Activated gamma-delta T cell treated with anti-CD3 and anti-CD28 coated beads, Interleukin-2, amount 50 U/mL, for 16 hours (primary cell): ENCODE measurements at regions not wholly inside any gene's neighbourhood (a gene's known extent, or its start where the extent isn't known, plus 50 kb on each side); places are given as distances from the start of the nearest gene placed in this dataset.
"Not testable (repeated sequence)": the region's sequence is repeated elsewhere in the genome, so short reads cannot be mapped to it uniquely, and the experiment has no call there.

ENCODE experiments used
- DNase-seq: peaks from one replicate; pipeline ENCODE4 v3.0.0-alpha.2; 2020; ENCODE audit warnings: low read depth

GRCh38 chr11:45385423-45385822 is 99.3 kb upstream of the SYT13 start:
- DNase-seq = no peak

DNA sequence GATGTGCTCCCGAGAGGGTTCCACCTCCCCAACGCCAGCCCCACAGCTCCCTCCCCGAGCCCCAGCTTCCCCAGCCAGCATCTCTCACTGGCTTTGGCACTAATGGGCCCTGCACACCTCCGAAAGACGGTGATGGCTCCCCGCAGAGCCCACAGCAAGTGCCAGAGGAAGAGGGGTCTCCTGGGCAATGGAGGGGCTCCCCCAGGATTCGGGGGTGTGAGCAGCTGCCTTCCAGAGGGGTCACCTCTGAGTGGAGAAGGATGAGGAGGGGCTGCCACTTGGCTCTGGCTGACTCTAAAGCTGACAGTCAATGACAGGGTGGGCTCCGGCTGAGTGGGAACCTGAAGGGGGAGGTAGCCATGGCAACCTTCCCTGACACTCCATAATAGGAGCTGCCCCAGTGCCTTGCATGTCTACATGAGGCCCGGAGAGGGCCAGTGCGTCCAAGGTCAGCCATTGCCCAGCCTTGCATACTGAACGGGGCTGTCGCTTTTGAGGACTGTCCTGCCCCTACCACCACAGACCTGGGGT is 98.6 kb upstream of the SYT13 start:
- DNase-seq = no peak

DNA sequence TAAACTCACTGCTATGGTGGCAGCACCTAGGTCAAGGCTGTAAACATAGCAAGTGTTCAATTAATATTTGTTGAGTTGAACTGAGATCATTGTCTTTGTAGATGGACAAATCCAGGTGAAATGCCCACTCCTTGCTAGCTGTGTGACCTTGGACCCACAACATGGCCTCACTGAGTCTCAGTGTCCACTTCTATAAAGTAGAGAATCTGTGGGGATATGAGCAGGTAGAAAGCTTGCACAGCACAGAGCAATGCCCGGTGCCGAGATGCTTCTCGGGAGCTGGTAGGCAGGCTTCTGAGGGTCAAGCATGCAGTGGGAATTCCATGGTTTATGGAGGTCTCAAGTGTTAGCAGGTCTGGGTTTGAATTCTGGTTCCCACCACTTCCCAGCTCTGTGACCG is 97.9 kb upstream of the SYT13 start:
- no peak for DNase-seq

DNA sequence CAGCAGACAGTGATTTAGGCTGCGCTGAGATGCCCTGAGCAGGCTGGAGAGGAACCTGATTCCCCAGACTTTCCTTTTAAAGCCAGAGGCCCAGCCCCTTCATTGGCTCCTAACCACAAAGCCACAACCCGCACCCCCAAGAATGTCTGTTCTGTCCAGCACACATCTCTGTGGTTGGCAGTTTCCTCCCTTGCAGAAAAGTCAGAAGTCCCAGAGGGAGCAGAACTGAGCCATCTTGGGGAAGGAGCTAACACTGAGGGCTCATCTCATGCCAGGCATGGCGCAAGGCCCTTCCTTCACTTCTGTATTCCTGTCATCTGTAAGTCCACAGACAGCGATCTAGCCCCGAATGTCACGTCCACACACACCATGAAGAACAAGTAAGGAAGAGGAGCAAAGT is 97.1 kb upstream of the SYT13 start:
- no peak for DNase-seq

- DNase-seq = no peak
These were observed 96.2 kb upstream of the SYT13 start for GRCh38 chr11:45382133-45382878.

GRCh38 chr11:45379162-45379863 is 93.2 kb upstream of the SYT13 start:
- DNase-seq = no peak

- DNase-seq = no peak
These were observed 92.4 kb upstream of the SYT13 start for GRCh38 chr11:45378516-45378915.

GRCh38 chr11:45374653-45375059 is 88.5 kb upstream of the SYT13 start:
- DNase-seq = no peak

DNA sequence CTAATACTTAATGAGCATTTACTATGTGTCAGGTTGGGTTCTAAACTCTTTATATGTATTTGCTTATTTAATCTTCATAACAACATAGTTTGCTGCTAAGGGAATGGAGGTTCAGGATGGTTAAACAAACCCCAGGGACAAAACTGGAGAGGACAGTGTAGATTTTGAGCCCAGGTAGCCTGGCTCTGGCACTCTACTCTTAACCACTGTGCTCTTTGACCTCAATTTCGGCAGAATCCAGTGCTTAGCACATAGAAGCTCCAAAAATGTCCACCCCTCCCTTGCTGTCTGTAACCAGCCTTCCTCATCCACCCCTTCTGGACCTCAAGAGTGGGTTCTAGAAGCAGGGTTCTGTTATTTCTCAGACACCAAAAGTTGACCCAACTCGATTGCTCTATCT is 88.0 kb upstream of the SYT13 start:
- DNase-seq = no peak

- DNase-seq = no peak
These were observed 87.4 kb upstream of the SYT13 start for GRCh38 chr11:45373506-45374035.

DNA sequence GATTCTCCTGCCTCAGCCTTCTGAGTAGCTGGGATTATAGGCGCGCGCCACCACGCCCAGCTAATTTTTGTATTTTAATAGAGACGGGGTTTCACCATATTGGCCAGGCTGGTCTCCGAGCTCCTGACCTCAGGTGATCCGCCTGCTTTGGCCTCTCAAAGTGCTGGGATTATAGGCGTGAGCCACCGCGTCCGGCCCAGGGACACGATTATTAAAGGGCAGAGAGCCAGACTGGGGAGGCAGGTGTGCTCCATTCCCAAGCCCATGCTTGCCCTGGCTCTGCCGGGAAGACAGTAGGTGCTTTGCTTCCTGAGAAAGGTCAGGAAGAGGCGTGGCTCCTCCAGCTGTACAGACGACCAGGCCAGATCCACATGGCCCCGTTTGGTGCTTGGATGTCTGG is 86.3 kb upstream of the SYT13 start:
- DNase-seq = not testable (repeated sequence)

- DNase-seq = peak; percentile 28
These were observed 85.3 kb upstream of the SYT13 start for GRCh38 chr11:45371251-45372115.

DNA sequence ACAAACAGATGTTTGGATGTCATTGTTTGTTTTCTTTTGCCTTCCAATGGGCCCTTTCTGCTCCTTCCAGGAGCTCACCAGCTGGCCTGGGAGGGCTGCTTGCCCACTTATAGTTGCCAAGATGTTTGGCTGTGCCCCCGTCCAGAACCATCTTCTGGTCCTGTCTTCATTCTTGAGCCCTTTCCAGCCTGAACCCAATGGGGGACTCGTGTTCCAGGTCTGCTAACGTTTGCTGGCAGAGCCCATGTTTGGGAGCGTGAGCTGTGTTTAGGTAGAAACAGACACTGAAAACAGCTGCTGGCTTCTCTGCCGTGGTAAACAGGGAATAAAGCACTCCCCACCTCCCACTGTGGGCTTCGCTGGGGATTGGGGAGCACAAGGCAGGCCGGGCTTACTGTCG is 83.2 kb upstream of the SYT13 start:
- DNase-seq = no peak

GRCh38 chr11:45368697-45369096 is 82.6 kb upstream of the SYT13 start:
- DNase-seq = no peak

DNA sequence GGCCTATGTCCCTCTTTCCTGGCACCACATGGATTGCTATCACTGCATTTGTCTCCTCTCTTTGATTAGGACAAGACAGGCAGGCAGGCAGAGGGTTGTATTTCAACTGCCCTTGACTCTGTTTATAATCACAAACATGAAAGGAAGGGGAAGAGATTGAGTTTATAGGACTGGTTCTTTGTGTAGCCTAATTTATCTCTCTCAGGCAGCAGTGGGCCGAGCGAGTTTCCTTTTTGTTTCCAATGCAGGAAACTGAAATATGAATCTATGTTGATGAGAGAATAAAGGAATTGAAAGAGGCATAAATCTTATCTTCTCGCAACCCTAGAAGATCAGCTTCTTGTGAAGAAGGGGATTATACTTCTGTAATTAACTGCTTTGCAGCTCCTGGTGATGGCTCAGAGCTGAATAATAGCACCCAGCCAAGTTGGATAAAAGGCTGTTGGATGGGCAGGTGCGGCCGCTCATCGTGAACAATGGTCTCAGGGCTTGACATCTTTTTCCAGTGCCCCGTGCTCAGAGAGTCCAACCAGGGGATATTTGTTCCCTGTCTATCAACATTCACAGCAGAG is 80.6 kb upstream of the SYT13 start:
- no peak for DNase-seq

DNA sequence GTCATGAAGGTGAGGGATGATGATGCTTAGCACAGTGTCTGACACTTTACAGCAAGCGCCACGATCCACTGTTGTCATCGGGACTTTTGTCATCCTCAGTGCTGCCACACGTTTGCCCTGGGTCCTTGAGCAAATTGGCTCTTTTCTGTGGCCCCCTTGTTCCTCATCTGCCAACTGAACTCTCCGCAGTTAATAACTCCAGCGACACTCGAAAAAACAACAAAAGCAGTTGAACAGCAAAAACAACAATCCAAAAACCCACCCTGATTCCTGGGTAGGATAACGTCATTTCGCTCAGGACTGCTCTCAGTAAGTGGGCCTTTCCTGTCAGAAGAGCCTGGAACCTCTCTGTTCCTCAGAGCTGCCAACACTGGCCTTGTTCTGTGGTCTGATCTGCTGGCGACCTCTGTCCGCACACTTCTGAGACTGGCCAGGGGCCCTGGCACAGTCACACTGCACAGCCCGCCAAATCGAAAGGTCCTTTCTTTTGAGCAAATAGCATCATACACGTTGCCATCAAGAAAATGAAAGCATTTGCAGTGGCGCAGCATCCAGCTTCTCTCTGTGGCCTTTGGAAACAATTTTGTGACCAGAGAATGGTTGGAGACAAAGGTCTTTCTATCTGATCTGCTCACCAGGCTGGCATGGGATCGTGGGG is 79.9 kb upstream of the SYT13 start:
- no peak for DNase-seq

- no peak for DNase-seq
These were observed 76.5 kb upstream of the SYT13 start for GRCh38 chr11:45362636-45363035.

DNA sequence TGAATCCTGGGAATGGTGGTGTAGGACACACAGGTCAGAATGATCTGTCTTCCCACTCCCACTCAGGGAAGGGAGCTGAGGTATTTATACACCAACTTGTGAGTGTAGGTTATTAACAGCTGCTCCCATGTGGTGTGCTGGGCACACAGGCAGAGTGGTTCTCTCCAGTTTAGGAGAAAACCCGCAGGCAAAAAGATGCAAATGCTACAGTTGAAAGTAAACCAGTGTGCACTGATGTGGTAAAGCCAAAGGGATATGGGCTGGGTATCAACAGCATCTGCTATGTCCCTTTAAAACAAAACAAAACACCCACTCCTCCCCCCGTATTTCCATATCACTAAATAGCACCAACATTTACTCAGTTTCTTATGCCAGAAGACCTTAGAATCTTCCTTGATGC is 75.4 kb upstream of the SYT13 start:
- DNase-seq = no peak

- DNase-seq = no peak
These were observed 69.5 kb upstream of the SYT13 start for GRCh38 chr11:45355706-45356041.

DNA sequence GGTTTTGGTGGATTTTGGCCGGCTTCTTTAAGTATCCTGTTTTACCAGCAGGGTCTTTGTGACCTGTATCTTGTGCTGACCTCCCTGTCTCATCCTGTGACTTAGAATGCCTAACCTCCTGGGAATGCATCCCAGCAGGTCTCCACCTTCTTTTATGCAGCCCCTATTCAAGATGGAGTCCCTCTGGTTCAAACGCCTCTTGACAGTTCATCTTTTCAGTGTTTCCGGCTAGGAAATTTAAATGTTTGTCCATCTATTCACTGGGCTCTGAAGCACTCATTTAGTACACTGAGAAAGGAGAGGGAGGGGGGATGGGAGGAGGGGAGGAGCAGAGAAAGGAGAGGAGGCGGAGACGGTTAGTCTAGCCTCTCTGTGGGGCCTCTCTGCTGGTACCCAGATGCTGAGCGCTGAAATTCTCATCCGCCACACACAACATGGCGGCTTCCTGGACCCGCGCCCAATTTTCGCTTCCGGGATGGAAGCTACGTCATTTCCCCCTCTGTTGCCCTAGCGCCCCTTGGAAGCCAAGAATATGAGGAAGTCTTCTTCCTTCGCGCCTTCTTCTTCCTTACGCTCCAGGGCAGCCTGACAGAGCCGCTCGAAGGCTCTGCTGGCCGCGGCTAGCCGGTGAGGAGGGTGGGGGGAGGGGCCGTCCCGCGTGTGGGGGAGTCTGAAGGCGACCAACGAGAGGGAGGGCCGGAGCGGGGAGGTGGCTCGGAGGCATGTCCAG is 69.0 kb upstream of the SYT13 start:
- DNase-seq = peak; percentile 80

DNA sequence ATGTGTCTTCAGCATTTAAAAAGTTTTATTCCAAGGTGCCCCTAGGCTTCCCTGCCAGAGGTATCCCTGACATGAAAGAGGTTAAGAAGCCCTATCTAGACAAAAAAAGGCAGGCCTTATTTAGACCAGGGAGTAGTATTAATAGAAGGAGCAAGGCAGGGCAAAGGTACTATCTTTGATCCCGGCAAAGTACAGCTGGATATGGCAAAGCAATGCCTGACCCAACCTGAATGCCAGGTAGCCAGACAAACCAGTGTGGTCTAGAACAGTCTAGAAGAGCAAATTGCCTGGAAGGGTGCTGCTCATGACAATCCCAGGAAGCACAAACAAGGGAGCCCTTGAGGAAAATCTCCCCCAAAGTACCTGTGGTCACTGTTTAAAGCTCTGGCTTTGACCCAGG is 62.6 kb upstream of the SYT13 start:
- DNase-seq = no peak
